Esophagus squamous epithelium (tissue), 4 donors: ENCODE measurements at regions not wholly inside any gene's neighbourhood (a gene's known extent, or its start where the extent isn't known, plus 50 kb on each side); places are given as distances from the start of the nearest gene placed in this dataset.

Experiments
- CTCF ChIP-seq, 6 experiments: fragments of 450-650 bp in 4 of 6; fragments of 200-600 bp in 2 of 6; sonication (generic) in 2 of 6; IDR thresholded peaks; one replicate each; pipeline ENCODE4 v1.5.1; 2016 to 2019; ENCODE audit warnings: antibody characterized with exemption in 6 of 6, mild to moderate bottlenecking in 4 of 6, moderate library complexity in 4 of 6
- POLR2A ChIP-seq, 4 donors: fragments of 450-650 bp; IDR thresholded peaks; one replicate each; pipeline ENCODE4 v1.6.1; 2017; ENCODE audit warnings: antibody characterized with exemption in 4 of 4, mild to moderate bottlenecking in 4 of 4, moderate library complexity in 3 of 4

- TF ChIP-seq CTCF (IDR thresholded peaks at IDR 0.05): no peak
- TF ChIP-seq POLR2A (IDR thresholded peaks at IDR 0.05): no peak
Observed at GRCh38 chrX:42149281-42149680, 225.9 kb upstream of the CASK start.
